Panc1 (cell line): ENCODE measurements at regions not wholly inside any gene's neighbourhood (a gene's known extent, or its start where the extent isn't known, plus 50 kb on each side); places are given as distances from the start of the nearest gene placed in this dataset.

Experiments used
- ATAC-seq: fragments of 200-7000 bp; cut with Tn5 transposase; 2 replicates; pipeline ENCODE4 v1.9.1; 2020; ENCODE audit warnings: mild to moderate bottlenecking, moderate library complexity
- BruUV-seq: library from RNA; stranded (reverse); fragments of 400-500 nt; replicated peaks from 2 replicates; lab custom pipeline; 2021; lab: Mats Ljungman, UMichigan
- CTCF ChIA-PET: fragments of 300-600 bp; sonication (Branson Sonifier 250); formaldehyde crosslinking; loops from one replicate; lab custom pipeline; 2022; ENCODE audit warnings: antibody characterized with exemption; lab: Charles Lee
- POLR2A ChIA-PET: fragments of 300-600 bp; sonication (Branson Sonifier 250); formaldehyde crosslinking; loops from one replicate; lab custom pipeline; 2022; ENCODE audit warnings: antibody characterized with exemption; lab: Charles Lee
- DNase-seq: peaks from one replicate; pipeline ENCODE4 v3.0.0-alpha.2; 2010; ENCODE audit warnings: low read depth, low spot score
- H3K27ac ChIP-seq: 2 replicates; pipeline ENCODE4 v1.5.1; 2011; ENCODE audit warnings: mild to moderate bottlenecking, low read length, inconsistent platforms
- H3K27me3 ChIP-seq: fragments of 200-500 bp; sonication (Bioruptor generic); 2 replicates; pipeline ENCODE4 v1.6.0; 2014; ENCODE audit warnings: low read length, inconsistent platforms; ENCODE audit not compliant: control insufficient read depth, insufficient read depth
- H3K36me3 ChIP-seq: fragments of 200-500 bp; sonication (Bioruptor generic); 2 replicates; pipeline ENCODE4 v1.5.1; 2014; ENCODE audit warnings: inconsistent platforms, mild to moderate bottlenecking, low read length, moderate library complexity; ENCODE audit not compliant: control insufficient read depth, insufficient read depth
- H3K4me1 ChIP-seq: 2 replicates; pipeline ENCODE4 v1.5.1; 2011; ENCODE audit warnings: inconsistent platforms, mild to moderate bottlenecking, low read length, moderate library complexity; ENCODE audit not compliant: control insufficient read depth, insufficient read depth
- H3K4me3 ChIP-seq, 2 experiments: 2 replicates each; pipeline ENCODE4 v1.5.1; 2011 to 2012; ENCODE audit warnings: low read depth in 2 of 2, low read length in 2 of 2, mild to moderate bottlenecking in 2 of 2, inconsistent platforms in 1 of 2, moderate library complexity in 1 of 2
- H3K9me3 ChIP-seq: fragments of 200-500 bp; sonication (Bioruptor generic); 2 replicates; pipeline ENCODE4 v1.5.1; 2014; ENCODE audit warnings: low read depth, mild to moderate bottlenecking, inconsistent platforms, low read length, moderate library complexity; ENCODE audit not compliant: control insufficient read depth, insufficient read depth
- POLR2AphosphoS5 ChIP-seq: IDR thresholded peaks from 2 replicates; pipeline ENCODE4 v1.6.1; 2012; ENCODE audit warnings: mild to moderate bottlenecking, low read depth, low read length, moderate library complexity
- REST ChIP-seq, 2 experiments: IDR thresholded peaks; 2 replicates each; pipeline ENCODE4 v1.6.1; 2011 to 2012; ENCODE audit warnings: low read depth in 2 of 2, control low read depth in 1 of 2, low read length in 1 of 2, mild to moderate bottlenecking in 1 of 2, moderate library complexity in 1 of 2; ENCODE audit not compliant: insufficient read depth in 1 of 2
- SIN3A ChIP-seq: IDR thresholded peaks from 2 replicates; pipeline ENCODE4 v1.6.1; 2012; ENCODE audit warnings: low read depth, mild to moderate bottlenecking, low read length, moderate library complexity, borderline replicate concordance; ENCODE audit not compliant: insufficient read depth
- TCF7L2 ChIP-seq: IDR thresholded peaks from 2 replicates; pipeline ENCODE4 v1.6.1; 2011; ENCODE audit warnings: mild to moderate bottlenecking, low read depth, low read length, inconsistent platforms
- in situ Hi-C: cut with HindIII; loops from 2 replicates; pipeline ENCODE4 v1.10.0; 2016; ENCODE audit warnings: low sequenced_read_pairs, low pct_unique_long_range_greater_than_20kb
- intact Hi-C: fragments of 100-400 bp; cut with micrococcal nuclease; formaldehyde crosslinking; loops from one replicate; pipeline ENCODE4 v1.10.0; 2022; ENCODE audit not compliant: unreplicated experiment
- TF ChIP-seq, protein P1 (sequence below): fragments of 450-650 bp; IDR thresholded peaks from 2 replicates; pipeline ENCODE4 v1.5.1; 2017; ENCODE audit warnings: mild to moderate bottlenecking

DNA sequence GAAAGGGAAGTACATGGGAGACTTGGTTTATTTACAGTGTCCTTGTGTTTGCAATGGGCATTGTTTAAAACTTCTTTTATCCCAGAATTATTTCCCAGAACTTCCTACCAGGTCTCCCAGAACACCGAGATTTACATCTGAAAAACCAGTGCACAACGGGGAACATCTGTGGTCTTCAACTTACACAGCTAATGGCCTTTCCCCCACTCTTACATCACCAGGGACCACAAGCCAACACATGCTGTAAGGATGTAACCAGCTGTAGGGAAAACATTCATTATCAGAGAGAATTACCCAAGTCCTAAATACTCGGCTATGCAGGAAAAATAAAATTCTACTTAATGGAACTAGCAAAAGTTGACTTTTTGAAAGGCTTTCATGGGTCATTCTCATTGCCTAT lies 267.6 kb downstream of the DUSP6 start:
- no peaks in the 10 kb centered on the region for H3K27me3 ChIP-seq
- no peak for ATAC-seq
- ChIA-PET CTCF (no interaction called here), POLR2A (no interaction called here)
- DNase-seq = no peak
- H3K27ac ChIP-seq = no peak overlapping the region
- no peaks in the 10 kb centered on the region for H3K4me1 ChIP-seq
- no peak overlapping the region for H3K4me3 ChIP-seq
- TF ChIP-seq SIN3A (no peak), POLR2AphosphoS5 (no peak), TCF7L2 (no peak), REST (IDR thresholded peaks at IDR 0.05; ENCODE audit: insufficient read depth in 1 of 2, low read depth in 2 of 2, low read length in 1 of 2) (no peak)
- TF ChIP-seq, protein P1, sequence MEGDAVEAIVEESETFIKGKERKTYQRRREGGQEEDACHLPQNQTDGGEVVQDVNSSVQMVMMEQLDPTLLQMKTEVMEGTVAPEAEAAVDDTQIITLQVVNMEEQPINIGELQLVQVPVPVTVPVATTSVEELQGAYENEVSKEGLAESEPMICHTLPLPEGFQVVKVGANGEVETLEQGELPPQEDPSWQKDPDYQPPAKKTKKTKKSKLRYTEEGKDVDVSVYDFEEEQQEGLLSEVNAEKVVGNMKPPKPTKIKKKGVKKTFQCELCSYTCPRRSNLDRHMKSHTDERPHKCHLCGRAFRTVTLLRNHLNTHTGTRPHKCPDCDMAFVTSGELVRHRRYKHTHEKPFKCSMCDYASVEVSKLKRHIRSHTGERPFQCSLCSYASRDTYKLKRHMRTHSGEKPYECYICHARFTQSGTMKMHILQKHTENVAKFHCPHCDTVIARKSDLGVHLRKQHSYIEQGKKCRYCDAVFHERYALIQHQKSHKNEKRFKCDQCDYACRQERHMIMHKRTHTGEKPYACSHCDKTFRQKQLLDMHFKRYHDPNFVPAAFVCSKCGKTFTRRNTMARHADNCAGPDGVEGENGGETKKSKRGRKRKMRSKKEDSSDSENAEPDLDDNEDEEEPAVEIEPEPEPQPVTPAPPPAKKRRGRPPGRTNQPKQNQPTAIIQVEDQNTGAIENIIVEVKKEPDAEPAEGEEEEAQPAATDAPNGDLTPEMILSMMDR = no peak
- intact Hi-C loops = no loop called here
- no peaks in the 10 kb centered on the region for H3K9me3 ChIP-seq
- BruUV-seq = no TSS peak
- H3K36me3 ChIP-seq = no peaks in the 10 kb centered on the region
- in situ Hi-C loops = no loop called here

DNA sequence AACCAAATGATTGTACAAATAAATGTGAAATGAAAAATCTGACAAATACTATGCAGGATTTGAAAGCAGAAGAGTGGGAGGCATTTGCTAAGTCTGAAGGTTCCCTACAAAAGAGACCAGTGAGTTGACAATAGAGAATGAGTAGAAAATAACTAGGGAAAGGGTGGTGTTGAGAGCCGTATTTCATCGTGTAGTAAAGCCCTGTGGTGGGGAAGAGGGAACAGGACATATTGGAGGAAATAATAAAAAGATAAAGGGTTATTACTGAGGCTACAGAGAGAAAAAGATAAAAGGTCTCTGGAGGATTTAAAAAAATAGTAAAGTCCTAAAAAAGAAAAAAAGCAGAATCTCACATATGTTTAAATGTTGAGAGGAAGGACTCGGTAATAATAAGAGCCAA lies 268.8 kb downstream of the DUSP6 start:
- TF ChIP-seq SIN3A = no peak
- no peak for TF ChIP-seq POLR2AphosphoS5
- no peak for TF ChIP-seq REST (IDR thresholded peaks at IDR 0.05; ENCODE audit: insufficient read depth in 1 of 2, low read depth in 2 of 2, low read length in 1 of 2)
- no peak for TF ChIP-seq TCF7L2
- TF ChIP-seq, protein P1 = no peak
- ATAC-seq = no peak
- Histone ChIP-seq H3K9me3 (no peaks in the 10 kb centered on the region), H3K4me1 (no peaks in the 10 kb centered on the region), H3K36me3 (no peaks in the 10 kb centered on the region), H3K4me3 (no peak overlapping the region), H3K27ac (no peak overlapping the region), H3K27me3 (no peaks in the 10 kb centered on the region)
- ChIA-PET POLR2A (no interaction called here), CTCF (no interaction called here)
- intact Hi-C loops (no loop called here), in situ Hi-C loops (no loop called here)
- BruUV-seq = no TSS peak
- DNase-seq = no peak
